H9 (cell line): ENCODE measurements at regions not wholly inside any gene's neighbourhood (a gene's known extent, or its start where the extent isn't known, plus 50 kb on each side); places are given as distances from the start of the nearest gene placed in this dataset.

Experiments used
- DNase-seq: peaks from one replicate; pipeline ENCODE4 v3.0.0-alpha.2; 2017
- H2AFZ ChIP-seq: one replicate; pipeline ENCODE4 v1.6.1; 2013; ENCODE audit warnings: mild to moderate bottlenecking, low read length, control low read depth, moderate library complexity
- H2AK5ac ChIP-seq: 2 replicates; pipeline ENCODE4 v1.6.1; 2013; ENCODE audit warnings: low read length, control low read depth, mixed read lengths; ENCODE audit not compliant: insufficient read length
- H2BK120ac ChIP-seq: one replicate; pipeline ENCODE4 v1.6.1; 2013; ENCODE audit warnings: low read depth, mild to moderate bottlenecking, low read length, control low read depth, inconsistent platforms; ENCODE audit not compliant: poor library complexity, severe bottlenecking
- H2BK12ac ChIP-seq: 2 replicates; pipeline ENCODE4 v1.6.1; 2013; ENCODE audit warnings: low read length, control low read depth, mixed read lengths, low read depth; ENCODE audit not compliant: insufficient read length
- H2BK15ac ChIP-seq: 2 replicates; pipeline ENCODE4 v1.6.1; 2013; ENCODE audit warnings: low read depth, low read length, control low read depth
- H2BK20ac ChIP-seq: one replicate; pipeline ENCODE4 v1.6.1; 2013; ENCODE audit warnings: low read depth, mild to moderate bottlenecking, low read length, control low read depth, inconsistent platforms; ENCODE audit not compliant: poor library complexity, severe bottlenecking
- H2BK5ac ChIP-seq: 2 replicates; pipeline ENCODE4 v1.6.1; 2013; ENCODE audit warnings: low read length, control low read depth, mixed read lengths; ENCODE audit not compliant: insufficient read length
- H3K14ac ChIP-seq: 2 replicates; pipeline ENCODE4 v1.6.1; 2013; ENCODE audit warnings: low read length, control low read depth; ENCODE audit not compliant: insufficient read depth
- H3K18ac ChIP-seq: 2 replicates; pipeline ENCODE4 v1.6.1; 2013; ENCODE audit warnings: low read depth, mild to moderate bottlenecking, mixed read lengths, low read length, control low read depth; ENCODE audit not compliant: insufficient read length
- H3K23ac ChIP-seq: 2 replicates; pipeline ENCODE4 v1.6.1; 2013; ENCODE audit warnings: low read length, control low read depth, mixed read lengths, low read depth; ENCODE audit not compliant: insufficient read length
- H3K23me2 ChIP-seq: 2 replicates; pipeline ENCODE4 v1.6.1; 2013; ENCODE audit warnings: low read depth, mild to moderate bottlenecking, mixed read lengths, low read length, control low read depth; ENCODE audit not compliant: insufficient read length, poor library complexity, severe bottlenecking
- H3K27ac ChIP-seq: 2 replicates; pipeline ENCODE4 v1.5.1; 2013; ENCODE audit warnings: low read length, control low read depth, mixed read lengths, low read depth; ENCODE audit not compliant: insufficient read length
- H3K27me3 ChIP-seq: 2 replicates; pipeline ENCODE4 v1.6.1; 2013; ENCODE audit warnings: low read length, control low read depth, inconsistent platforms; ENCODE audit not compliant: insufficient read depth
- H3K4ac ChIP-seq: 2 replicates; pipeline ENCODE4 v1.6.1; 2013; ENCODE audit warnings: low read depth, mild to moderate bottlenecking, control low read depth, inconsistent platforms, low read length, moderate library complexity
- H3K4me1 ChIP-seq: 2 replicates; pipeline ENCODE4 v1.6.1; 2013; ENCODE audit warnings: low read length, control low read depth, inconsistent platforms; ENCODE audit not compliant: insufficient read depth
- H3K4me2 ChIP-seq: 2 replicates; pipeline ENCODE4 v1.6.1; 2013; ENCODE audit warnings: low read length, control low read depth, mixed read lengths; ENCODE audit not compliant: insufficient read length, insufficient read depth
- H3K56ac ChIP-seq: 2 replicates; pipeline ENCODE4 v1.6.1; 2013; ENCODE audit warnings: low read depth, mild to moderate bottlenecking, mixed read lengths, low read length, control low read depth; ENCODE audit not compliant: insufficient read length
- H3K79me1 ChIP-seq: 2 replicates; pipeline ENCODE4 v1.6.1; 2013; ENCODE audit warnings: low read depth, mild to moderate bottlenecking, moderate library complexity, low read length, control low read depth, inconsistent platforms; ENCODE audit not compliant: insufficient read depth, poor library complexity, severe bottlenecking
- H3K79me2 ChIP-seq: 2 replicates; pipeline ENCODE4 v1.6.1; 2013; ENCODE audit warnings: low read length, control low read depth, inconsistent platforms; ENCODE audit not compliant: insufficient read depth
- H3K9ac ChIP-seq: 2 replicates; pipeline ENCODE4 v1.6.1; 2013; ENCODE audit warnings: low read length, control low read depth, mixed read lengths; ENCODE audit not compliant: insufficient read length; ENCODE audit errors: extremely low read depth
- H3K9me3 ChIP-seq: one replicate; pipeline ENCODE4 v1.6.1; 2013; ENCODE audit warnings: low read depth, low read length, inconsistent platforms; ENCODE audit not compliant: control insufficient read depth
- H3T11ph ChIP-seq: one replicate; pipeline ENCODE4 v1.6.1; 2013; ENCODE audit warnings: mild to moderate bottlenecking, low read length, control low read depth, inconsistent platforms
- H4K20me1 ChIP-seq: one replicate; pipeline ENCODE4 v1.6.1; 2013; ENCODE audit not compliant: control insufficient read depth, insufficient read length, insufficient read depth
- H4K5ac ChIP-seq: 2 replicates; pipeline ENCODE4 v1.6.1; 2013; ENCODE audit warnings: low read depth, mild to moderate bottlenecking, mixed read lengths, low read length, control low read depth; ENCODE audit not compliant: insufficient read length
- H4K8ac ChIP-seq: replicated peaks from 2 replicates; pipeline ENCODE4 v1.6.1; 2013; ENCODE audit warnings: low read length, control low read depth, mixed read lengths, low read depth; ENCODE audit not compliant: insufficient read length
- H4K91ac ChIP-seq: 2 replicates; pipeline ENCODE4 v1.6.1; 2013; ENCODE audit warnings: low read depth, mild to moderate bottlenecking, moderate library complexity, mixed read lengths, low read length, control low read depth; ENCODE audit not compliant: insufficient read length
- H3K27ac Mint-ChIP-seq, 3 experiments: 2 replicates in 2 of 3; 3 replicates in 1 of 3; pipeline ENCODE4 v1.8.0; 2020 to 2021; ENCODE audit warnings: mixed read lengths in 3 of 3, mild to moderate bottlenecking in 1 of 3, moderate library complexity in 1 of 3
- H3K27me3 Mint-ChIP-seq: 2 replicates; pipeline ENCODE4 v1.8.0; 2021; ENCODE audit warnings: low read depth, mild to moderate bottlenecking, moderate library complexity, mixed read lengths
- H3K36me3 Mint-ChIP-seq, 3 experiments: 2 replicates in 2 of 3; 3 replicates in 1 of 3; pipeline ENCODE4 v1.8.0; 2020 to 2021; ENCODE audit warnings: low read depth in 3 of 3, mixed read lengths in 3 of 3; ENCODE audit not compliant: insufficient read depth in 1 of 3
- H3K4me1 Mint-ChIP-seq, 2 experiments: 2 replicates each; pipeline ENCODE4 v1.8.0; 2020; ENCODE audit warnings: mixed read lengths in 2 of 2
- H3K4me3 Mint-ChIP-seq, 2 experiments: 2 replicates in 1 of 2; 3 replicates in 1 of 2; pipeline ENCODE4 v1.8.0; 2020 to 2021; ENCODE audit warnings: mild to moderate bottlenecking in 2 of 2, mixed read lengths in 2 of 2, moderate library complexity in 1 of 2
- H3K9me3 Mint-ChIP-seq, 2 experiments: 2 replicates in 1 of 2; 3 replicates in 1 of 2; pipeline ENCODE4 v1.8.0; 2020; ENCODE audit warnings: mild to moderate bottlenecking in 2 of 2, mixed read lengths in 2 of 2, moderate library complexity in 1 of 2
- CTCF ChIP-seq: fragments of 200-600 bp; sonication (generic); conservative IDR thresholded peaks from 3 replicates; pipeline ENCODE4 v1.8.0; 2021; ENCODE audit warnings: antibody characterized with exemption, mild to moderate bottlenecking
- WGBS: extraction: QIAGEN DNeasy Blood & Tissue Kit; methylation state at CpG from one replicate; pipeline ENCODE4 v1.1.7; 2013; ENCODE audit warnings: missing lambda C conversion rate, low lambda C conversion rate, mixed read lengths; ENCODE audit not compliant: insufficient read length; ENCODE audit errors: extremely low coverage; 5-methylcytosine and 5-hydroxymethylcytosine counted together

- Histone ChIP-seq H2BK12ac (no peak overlapping the region), H4K91ac (no peak overlapping the region), H2BK15ac (no peak overlapping the region), H3K9me3 (no peaks in the 10 kb centered on the region), H2AFZ (no peak overlapping the region), H2BK20ac (no peak overlapping the region), H3K9ac (no peak overlapping the region), H3K27me3 (no peaks in the 10 kb centered on the region), H2BK120ac (no peak overlapping the region), H3K4me1 (no peaks in the 10 kb centered on the region), H3K18ac (no peak overlapping the region), H4K20me1 (no peaks in the 10 kb centered on the region), H3K4ac (no peak overlapping the region), H2AK5ac (no peak overlapping the region), H3K23me2 (no peaks in the 10 kb centered on the region), H3K23ac (no peak overlapping the region), H3K14ac (no peak overlapping the region), H3T11ph (no peak overlapping the region), H3K79me2 (no peaks in the 10 kb centered on the region), H3K79me1 (no peaks in the 10 kb centered on the region), H2BK5ac (no peak overlapping the region), H3K56ac (no peak overlapping the region), H4K8ac (no peak overlapping the region), H4K5ac (no peak overlapping the region), H3K27ac (no peak overlapping the region), H3K4me2 (no peak overlapping the region)
- Mint-ChIP-seq H3K9me3 (peaks cover 0 to under 1% of the 10 kb centered on the region in 2 experiments; a peak in 1 of 5 replicates), H3K27ac (no peak overlapping the region), H3K36me3 (0 out of 7 replicates have a peak, but pooled peaks cover 0 to under 1% (median 0%) of the 10 kb centered on the region in 3 experiments), H3K4me3 (no peak overlapping the region), H3K27me3 (no peaks in the 10 kb centered on the region), H3K4me1 (no peaks in the 10 kb centered on the region)
- DNase-seq, result no peak
- TF ChIP-seq CTCF, result no peak
- WGBS, result no CpG with 5 or more reads among the region's 4 CpGs
Observed at GRCh38 chr10:106158241-106158640, 1006.3 kb downstream of the SORCS1 start.
